Ishikawa (cell line): ENCODE measurements at regions not wholly inside any gene's neighbourhood (a gene's known extent, or its start where the extent isn't known, plus 50 kb on each side); places are given as distances from the start of the nearest gene placed in this dataset.

Experiments used
- EGR1 ChIP-seq: IDR thresholded peaks from 2 replicates; pipeline ENCODE4 v1.6.1; 2012
- TF ChIP-seq, protein P1 (sequence below): IDR thresholded peaks from 2 replicates; pipeline ENCODE4 v1.6.1; 2012; ENCODE audit warnings: low read depth, mild to moderate bottlenecking

DNA sequence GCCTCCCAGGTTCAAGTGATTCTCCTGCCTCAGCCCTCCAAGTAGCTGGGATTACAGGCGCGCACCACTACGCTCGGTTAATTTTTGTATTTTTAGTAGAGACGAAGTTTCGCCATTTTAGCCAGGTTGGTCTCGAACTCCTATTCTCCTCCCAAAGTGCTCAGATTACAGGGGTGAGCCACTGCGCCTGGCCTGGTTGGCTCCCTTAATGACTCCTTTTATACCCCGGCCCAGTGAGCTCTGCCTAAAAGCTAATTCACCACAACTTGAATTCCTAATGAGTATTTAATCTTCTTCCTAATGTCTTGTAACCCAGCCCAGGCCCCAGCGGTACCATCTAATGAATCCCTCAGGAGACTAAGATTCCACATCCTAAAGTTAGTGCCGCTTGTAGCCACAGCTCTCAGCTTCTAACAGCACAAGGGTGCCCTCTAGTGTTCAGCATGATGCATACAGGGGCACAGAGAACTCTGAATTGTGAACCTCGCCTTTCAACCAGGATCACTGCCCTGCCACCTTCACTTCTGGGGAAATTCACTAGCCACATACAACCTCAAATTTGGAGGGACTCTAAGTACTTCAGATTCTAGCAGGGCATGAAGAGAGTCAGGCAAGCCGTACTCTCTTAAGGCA, 89.5 kb downstream of the OR13H1 start:
- TF ChIP-seq, protein P1, sequence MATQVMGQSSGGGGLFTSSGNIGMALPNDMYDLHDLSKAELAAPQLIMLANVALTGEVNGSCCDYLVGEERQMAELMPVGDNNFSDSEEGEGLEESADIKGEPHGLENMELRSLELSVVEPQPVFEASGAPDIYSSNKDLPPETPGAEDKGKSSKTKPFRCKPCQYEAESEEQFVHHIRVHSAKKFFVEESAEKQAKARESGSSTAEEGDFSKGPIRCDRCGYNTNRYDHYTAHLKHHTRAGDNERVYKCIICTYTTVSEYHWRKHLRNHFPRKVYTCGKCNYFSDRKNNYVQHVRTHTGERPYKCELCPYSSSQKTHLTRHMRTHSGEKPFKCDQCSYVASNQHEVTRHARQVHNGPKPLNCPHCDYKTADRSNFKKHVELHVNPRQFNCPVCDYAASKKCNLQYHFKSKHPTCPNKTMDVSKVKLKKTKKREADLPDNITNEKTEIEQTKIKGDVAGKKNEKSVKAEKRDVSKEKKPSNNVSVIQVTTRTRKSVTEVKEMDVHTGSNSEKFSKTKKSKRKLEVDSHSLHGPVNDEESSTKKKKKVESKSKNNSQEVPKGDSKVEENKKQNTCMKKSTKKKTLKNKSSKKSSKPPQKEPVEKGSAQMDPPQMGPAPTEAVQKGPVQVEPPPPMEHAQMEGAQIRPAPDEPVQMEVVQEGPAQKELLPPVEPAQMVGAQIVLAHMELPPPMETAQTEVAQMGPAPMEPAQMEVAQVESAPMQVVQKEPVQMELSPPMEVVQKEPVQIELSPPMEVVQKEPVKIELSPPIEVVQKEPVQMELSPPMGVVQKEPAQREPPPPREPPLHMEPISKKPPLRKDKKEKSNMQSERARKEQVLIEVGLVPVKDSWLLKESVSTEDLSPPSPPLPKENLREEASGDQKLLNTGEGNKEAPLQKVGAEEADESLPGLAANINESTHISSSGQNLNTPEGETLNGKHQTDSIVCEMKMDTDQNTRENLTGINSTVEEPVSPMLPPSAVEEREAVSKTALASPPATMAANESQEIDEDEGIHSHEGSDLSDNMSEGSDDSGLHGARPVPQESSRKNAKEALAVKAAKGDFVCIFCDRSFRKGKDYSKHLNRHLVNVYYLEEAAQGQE, result no peak
- TF ChIP-seq EGR1, result no peak
